Nucleus accumbens (tissue), 56 donors: ENCODE measurements at regions not wholly inside any gene's neighbourhood (a gene's known extent, or its start where the extent isn't known, plus 50 kb on each side); places are given as distances from the start of the nearest gene placed in this dataset.
A peak's percentile ranks its signal among the peaks of the same experiment; 100 is the strongest.

Source experiments
- DNase-seq, 56 donors: peaks; one replicate each; lab custom pipeline; 2025; lab: John Stamatoyannopoulos, UW

GRCh38 chr2:100222844-100223243 lies 80.5 kb upstream of the AFF3 start:
- no peak for DNase-seq

GRCh38 chr2:100218552-100218951 lies 76.2 kb upstream of the AFF3 start:
- DNase-seq: no peak

GRCh38 chr2:100217323-100217722 lies 74.9 kb upstream of the AFF3 start:
- DNase-seq: no peak

- DNase-seq: no peak
Measured at GRCh38 chr2:100216015-100216414, 73.6 kb upstream of the AFF3 start.

- DNase-seq: no peak
Measured at GRCh38 chr2:100215371-100215770, 73.0 kb upstream of the AFF3 start.

- peak in 6 of 56 donors; percentile 3 to 22 (median 10) for DNase-seq
Measured at GRCh38 chr2:100214265-100214971, 72.0 kb upstream of the AFF3 start.

- DNase-seq: peak in 1 of 56 donors; percentile 11
Measured at GRCh38 chr2:100213595-100213994, 71.2 kb upstream of the AFF3 start.

GRCh38 chr2:100212850-100213249 lies 70.5 kb upstream of the AFF3 start:
- DNase-seq: no peak

GRCh38 chr2:100211521-100211920 lies 69.1 kb upstream of the AFF3 start:
- no peak for DNase-seq

- no peak for DNase-seq
Measured at GRCh38 chr2:100208141-100208770, 65.9 kb upstream of the AFF3 start.

GRCh38 chr2:100207411-100207885 lies 65.1 kb upstream of the AFF3 start:
- DNase-seq: no peak

- no peak for DNase-seq
Measured at GRCh38 chr2:100206731-100207255, 64.4 kb upstream of the AFF3 start.

GRCh38 chr2:100205174-100205573 lies 62.8 kb upstream of the AFF3 start:
- DNase-seq: no peak

- DNase-seq: no peak
Measured at GRCh38 chr2:100202567-100202966, 60.2 kb upstream of the AFF3 start.

GRCh38 chr2:100200985-100201384 lies 58.6 kb upstream of the AFF3 start:
- DNase-seq: no peak

GRCh38 chr2:100199421-100199820 lies 57.0 kb upstream of the AFF3 start:
- DNase-seq: no peak

GRCh38 chr2:100198461-100199230 lies 56.3 kb upstream of the AFF3 start:
- DNase-seq: no peak

- DNase-seq: peak in 27 of 56 donors; percentile 2 to 55 (median 18)
Measured at GRCh38 chr2:100197631-100198153, 55.3 kb upstream of the AFF3 start.

GRCh38 chr2:100196786-100197494 lies 54.5 kb upstream of the AFF3 start:
- no peak for DNase-seq

GRCh38 chr2:100195942-100196341 lies 53.6 kb upstream of the AFF3 start:
- no peak for DNase-seq
